AG04450 (cell line): ENCODE measurements at regions not wholly inside any gene's neighbourhood (a gene's known extent, or its start where the extent isn't known, plus 50 kb on each side); places are given as distances from the start of the nearest gene placed in this dataset.

Experiments used
- CTCF ChIA-PET: fragments of 300-600, 350-600 bp; formaldehyde crosslinking; extraction: SDS; loops from one replicate; lab custom pipeline; 2022; ENCODE audit warnings: antibody characterized with exemption, inconsistent platforms; lab: Charles Lee
- POLR2A ChIA-PET: fragments of 350-600 bp; formaldehyde crosslinking; extraction: SDS; loops from one replicate; lab custom pipeline; 2021; ENCODE audit warnings: antibody characterized with exemption, inconsistent platforms; lab: Yijun Ruan, JAX
- DNase-seq: peaks from one replicate; pipeline ENCODE4 v3.0.0-alpha.2; 2011; ENCODE audit warnings: low read depth, low spot score
- H3K27ac ChIP-seq: one replicate; pipeline ENCODE4 v1.5.1; 2012; ENCODE audit warnings: low read depth, low read length, control low read depth
- H3K27me3 ChIP-seq: one replicate; pipeline ENCODE4 v1.6.0; 2012; ENCODE audit warnings: low read length; ENCODE audit not compliant: control insufficient read depth, insufficient read depth
- H3K4me3 ChIP-seq: 2 replicates; pipeline ENCODE4 v1.5.1; 2011; ENCODE audit warnings: mild to moderate bottlenecking, low read depth, low read length, control low read depth
- H3K9me3 ChIP-seq: 2 replicates; pipeline ENCODE4 v1.5.1; 2012; ENCODE audit warnings: low read length; ENCODE audit not compliant: control insufficient read depth, insufficient read depth
- TF ChIP-seq, protein P1 (sequence below): IDR thresholded peaks from 2 replicates; pipeline ENCODE4 v1.5.1; 2011; ENCODE audit warnings: low read depth, low read length, control low read depth, inconsistent platforms

GRCh38 chr4:31959972-31960371, 1239.8 kb downstream of the PCDH7 start:
- Histone ChIP-seq H3K27ac (no peak overlapping the region), H3K4me3 (no peak overlapping the region), H3K27me3 (no peaks in the 10 kb centered on the region), H3K9me3 (no peaks in the 10 kb centered on the region)
- TF ChIP-seq, protein P1, sequence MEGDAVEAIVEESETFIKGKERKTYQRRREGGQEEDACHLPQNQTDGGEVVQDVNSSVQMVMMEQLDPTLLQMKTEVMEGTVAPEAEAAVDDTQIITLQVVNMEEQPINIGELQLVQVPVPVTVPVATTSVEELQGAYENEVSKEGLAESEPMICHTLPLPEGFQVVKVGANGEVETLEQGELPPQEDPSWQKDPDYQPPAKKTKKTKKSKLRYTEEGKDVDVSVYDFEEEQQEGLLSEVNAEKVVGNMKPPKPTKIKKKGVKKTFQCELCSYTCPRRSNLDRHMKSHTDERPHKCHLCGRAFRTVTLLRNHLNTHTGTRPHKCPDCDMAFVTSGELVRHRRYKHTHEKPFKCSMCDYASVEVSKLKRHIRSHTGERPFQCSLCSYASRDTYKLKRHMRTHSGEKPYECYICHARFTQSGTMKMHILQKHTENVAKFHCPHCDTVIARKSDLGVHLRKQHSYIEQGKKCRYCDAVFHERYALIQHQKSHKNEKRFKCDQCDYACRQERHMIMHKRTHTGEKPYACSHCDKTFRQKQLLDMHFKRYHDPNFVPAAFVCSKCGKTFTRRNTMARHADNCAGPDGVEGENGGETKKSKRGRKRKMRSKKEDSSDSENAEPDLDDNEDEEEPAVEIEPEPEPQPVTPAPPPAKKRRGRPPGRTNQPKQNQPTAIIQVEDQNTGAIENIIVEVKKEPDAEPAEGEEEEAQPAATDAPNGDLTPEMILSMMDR: no peak
- DNase-seq: no peak
- ChIA-PET CTCF (no interaction called here), POLR2A (no interaction called here)

DNA sequence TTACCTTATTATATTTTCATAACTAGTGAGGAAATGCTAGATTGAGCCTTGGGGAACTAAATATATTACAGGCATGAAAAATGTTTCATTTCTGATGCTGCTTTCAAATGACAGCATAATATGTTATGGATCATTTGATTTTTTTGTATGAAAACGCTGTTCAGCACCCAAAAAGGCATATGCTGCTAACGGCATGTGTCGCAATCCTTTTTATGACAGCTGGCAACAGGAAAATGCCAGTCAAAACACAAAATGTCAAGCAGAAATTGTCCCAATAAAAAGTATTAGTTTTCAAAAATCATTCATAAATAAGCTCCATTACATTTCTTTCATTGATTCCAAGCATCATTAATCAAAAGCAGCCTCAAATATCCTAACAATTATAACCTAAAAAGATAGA, 1244.5 kb downstream of the PCDH7 start:
- DNase-seq: no peak
- H3K27ac ChIP-seq: no peak overlapping the region
- no peaks in the 10 kb centered on the region for H3K27me3 ChIP-seq
- TF ChIP-seq, protein P1: no peak
- no peak overlapping the region for H3K4me3 ChIP-seq
- ChIA-PET POLR2A (no interaction called here), CTCF (no interaction called here)
- no peaks in the 10 kb centered on the region for H3K9me3 ChIP-seq

DNA sequence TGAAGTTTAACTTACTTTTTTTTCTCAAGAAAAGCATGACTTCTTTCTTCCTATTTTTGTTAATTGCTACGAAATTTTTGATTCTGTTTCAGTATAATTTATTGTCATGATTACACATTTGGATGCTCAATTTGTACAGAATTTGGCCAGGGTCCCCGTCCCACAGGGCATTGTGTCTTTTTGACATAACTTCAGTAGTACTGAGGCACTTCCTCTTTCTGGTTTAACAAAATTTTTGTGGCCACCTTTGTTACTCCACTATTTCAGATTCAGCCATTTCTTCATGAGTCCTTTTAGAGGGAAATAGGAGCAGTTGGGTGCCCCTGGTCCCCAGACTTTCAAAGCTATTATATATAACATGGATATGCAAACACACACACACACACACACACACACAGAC, 1248.7 kb downstream of the PCDH7 start:
- CTCF ChIA-PET: no interaction called here

DNA sequence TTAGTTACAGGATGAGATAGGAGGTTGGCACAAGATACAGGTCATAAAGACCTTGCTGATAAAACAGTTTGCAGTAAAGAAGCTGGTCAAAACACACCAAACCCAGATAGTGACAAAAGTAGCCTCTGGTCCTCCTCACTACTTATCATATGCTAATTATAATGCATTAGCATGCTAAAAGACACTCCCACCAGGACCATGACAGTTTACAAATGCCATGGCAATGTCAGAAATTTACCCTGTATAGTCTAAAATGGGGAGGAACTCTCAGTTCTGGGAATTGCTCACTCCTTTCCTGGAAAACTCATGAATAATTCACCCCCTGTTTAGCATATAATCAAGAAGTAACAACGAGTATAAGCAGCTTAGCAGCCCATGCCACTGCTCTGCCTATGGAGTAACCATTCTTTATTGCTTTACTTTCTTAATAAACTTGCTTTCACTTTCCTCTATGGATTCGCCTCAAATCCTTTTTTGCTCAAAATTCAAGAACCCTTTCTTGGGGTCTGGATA, 1254.4 kb downstream of the PCDH7 start:
- DNase-seq: no peak
- CTCF ChIA-PET: no interaction called here
- Histone ChIP-seq H3K9me3 (no peaks in the 10 kb centered on the region), H3K27me3 (no peaks in the 10 kb centered on the region), H3K27ac (no peak overlapping the region), H3K4me3 (no peak overlapping the region)
- POLR2A ChIA-PET: no interaction called here
- TF ChIP-seq, protein P1: no peak

More for the DNA sequence above, 1248.7 kb downstream of the PCDH7 start:
- no peak overlapping the region for H3K27ac ChIP-seq
- no peak for DNase-seq
- no peaks in the 10 kb centered on the region for H3K9me3 ChIP-seq
- TF ChIP-seq, protein P1: no peak
- POLR2A ChIA-PET: no interaction called here
- H3K4me3 ChIP-seq: no peak overlapping the region
- H3K27me3 ChIP-seq: no peaks in the 10 kb centered on the region

DNA sequence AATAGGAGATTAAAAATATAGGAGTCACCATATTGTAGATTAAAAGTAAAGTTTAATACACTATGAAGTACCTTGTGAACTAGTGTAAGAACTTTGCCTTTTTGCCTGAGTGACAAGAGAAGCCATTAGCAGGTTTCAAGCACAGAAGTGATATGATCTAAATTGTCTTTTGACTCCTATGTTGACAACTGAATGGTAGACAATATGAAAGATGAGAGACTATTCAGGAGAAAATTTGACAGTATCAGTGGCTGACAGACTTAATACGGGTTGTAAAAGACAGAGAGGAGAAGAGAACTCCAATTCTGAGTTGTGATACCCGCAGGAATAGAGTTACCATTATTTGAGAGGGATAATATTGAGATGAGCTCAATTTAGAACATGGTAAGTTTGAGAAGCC, 1259.8 kb downstream of the PCDH7 start:
- H3K27ac ChIP-seq: no peak overlapping the region
- TF ChIP-seq, protein P1: no peak
- no peaks in the 10 kb centered on the region for H3K27me3 ChIP-seq
- CTCF ChIA-PET: no interaction called here
- DNase-seq: no peak
- POLR2A ChIA-PET: no interaction called here
- H3K4me3 ChIP-seq: no peak overlapping the region
- H3K9me3 ChIP-seq: no peaks in the 10 kb centered on the region
